Thoracic aorta (tissue), 2 donors: ENCODE measurements at regions not wholly inside any gene's neighbourhood (a gene's known extent, or its start where the extent isn't known, plus 50 kb on each side); places are given as distances from the start of the nearest gene placed in this dataset.
"Not testable (repeated sequence)": the region's sequence is repeated elsewhere in the genome, so short reads cannot be mapped to it uniquely, and the experiment has no call there.

Source experiments
- ATAC-seq: fragments of 150-250 bp; one replicate; pipeline ENCODE4 v1.8.0; 2017; ENCODE audit warnings: low read depth; ENCODE audit not compliant: insufficient number of reproducible peaks, low FRiP score
- DNase-seq: peaks from one replicate; pipeline ENCODE4 v3.0.0-alpha.2; 2020; ENCODE audit warnings: low spot score
- H3K27ac ChIP-seq, 2 donors: fragments of 200-600 bp; sonication (generic); 1 replicate in 1 of 2; 2 replicates in 1 of 2; pipeline ENCODE4 v1.5.1; 2016; ENCODE audit warnings: mild to moderate bottlenecking in 2 of 2, moderate library complexity in 2 of 2
- H3K27me3 ChIP-seq: fragments of 200-600 bp; sonication (generic); replicated peaks from 2 replicates; pipeline ENCODE4 v1.6.0; 2016; ENCODE audit warnings: mild to moderate bottlenecking; ENCODE audit not compliant: insufficient read depth
- H3K36me3 ChIP-seq: fragments of 200-600 bp; sonication (generic); one replicate; pipeline ENCODE4 v1.5.1; 2016
- H3K4me1 ChIP-seq, 2 donors: fragments of 200-600 bp; sonication (generic); 1 replicate in 1 of 2; 2 replicates in 1 of 2; pipeline versions ENCODE4 v1.5.1 to v1.6.0; 2016; ENCODE audit warnings: low read depth in 2 of 2, mild to moderate bottlenecking in 1 of 2; ENCODE audit not compliant: control insufficient read depth in 1 of 2
- H3K4me3 ChIP-seq: fragments of 200-600 bp; sonication (generic); 2 replicates; pipeline ENCODE4 v1.5.1; 2016; ENCODE audit warnings: mild to moderate bottlenecking
- H3K9me3 ChIP-seq: fragments of 200-600 bp; sonication (generic); 2 replicates; pipeline ENCODE4 v1.5.1; 2016
- CTCF ChIP-seq: fragments of 200-600 bp; sonication (generic); IDR thresholded peaks from one replicate; pipeline ENCODE4 v1.5.1; 2019; ENCODE audit warnings: antibody characterized with exemption

GRCh38 chr12:23375621-23376020 lies 573.8 kb downstream of the SOX5 start:
- no peak for TF ChIP-seq CTCF
- Histone ChIP-seq H3K4me1 (no peaks in the 10 kb centered on the region), H3K27me3 (no peaks in the 10 kb centered on the region), H3K27ac (no peak overlapping the region), H3K9me3 (peaks cover 15% of the 10 kb centered on the region), H3K4me3 (no peak overlapping the region), H3K36me3 (no peaks in the 10 kb centered on the region)
- DNase-seq, result no peak
- ATAC-seq, result no peak

GRCh38 chr12:23376238-23376637 lies 573.2 kb downstream of the SOX5 start:
- no peak overlapping the region for H3K4me3 ChIP-seq
- H3K27me3 ChIP-seq, result no peaks in the 10 kb centered on the region
- H3K4me1 ChIP-seq, result no peaks in the 10 kb centered on the region
- H3K9me3 ChIP-seq, result peaks cover 15% of the 10 kb centered on the region
- no peak for TF ChIP-seq CTCF
- ATAC-seq (no peak), DNase-seq (no peak)
- H3K27ac ChIP-seq, result no peak overlapping the region
- no peaks in the 10 kb centered on the region for H3K36me3 ChIP-seq

- no peak for TF ChIP-seq CTCF
- Histone ChIP-seq H3K4me1 (no peaks in the 10 kb centered on the region), H3K36me3 (no peaks in the 10 kb centered on the region), H3K27me3 (no peaks in the 10 kb centered on the region), H3K27ac (no peak overlapping the region), H3K9me3 (peaks cover 15% of the 10 kb centered on the region), H3K4me3 (no peak overlapping the region)
- DNase-seq (no peak), ATAC-seq (no peak)
Observed at GRCh38 chr12:23380419-23381100, 568.9 kb downstream of the SOX5 start.

- not testable (repeated sequence) for ATAC-seq
Observed at GRCh38 chr12:23388898-23389297, 560.6 kb downstream of the SOX5 start.

GRCh38 chr12:23389315-23389714 lies 560.2 kb downstream of the SOX5 start:
- H3K27me3 ChIP-seq, H3K27ac ChIP-seq, H3K4me1 ChIP-seq, ATAC-seq, DNase-seq, H3K36me3 ChIP-seq, H3K4me3 ChIP-seq, H3K9me3 ChIP-seq: not testable (repeated sequence)

More at GRCh38 chr12:23388898-23389297, 560.6 kb downstream of the SOX5 start:
- DNase-seq, H3K27me3 ChIP-seq, H3K4me1 ChIP-seq, H3K4me3 ChIP-seq, H3K9me3 ChIP-seq, H3K36me3 ChIP-seq, H3K27ac ChIP-seq: not testable (repeated sequence)

GRCh38 chr12:23399402-23399933 lies 550.0 kb downstream of the SOX5 start:
- TF ChIP-seq CTCF, result no peak
- Histone ChIP-seq H3K9me3 (no peaks in the 10 kb centered on the region), H3K27ac (no peak overlapping the region), H3K36me3 (no peaks in the 10 kb centered on the region), H3K27me3 (no peaks in the 10 kb centered on the region), H3K4me1 (no peaks in the 10 kb centered on the region), H3K4me3 (no peak overlapping the region)
- no peak for DNase-seq
- ATAC-seq, result no peak
